ENCODE measurements at regions not wholly inside any gene's neighbourhood (a gene's known extent, or its start where the extent isn't known, plus 50 kb on each side); places are given as distances from the start of the nearest gene placed in this dataset.

GRCh38 chr1:30513396-30514136 is 209.8 kb downstream of the MATN1 start:
- TF ChIP-seq, protein P1, sequence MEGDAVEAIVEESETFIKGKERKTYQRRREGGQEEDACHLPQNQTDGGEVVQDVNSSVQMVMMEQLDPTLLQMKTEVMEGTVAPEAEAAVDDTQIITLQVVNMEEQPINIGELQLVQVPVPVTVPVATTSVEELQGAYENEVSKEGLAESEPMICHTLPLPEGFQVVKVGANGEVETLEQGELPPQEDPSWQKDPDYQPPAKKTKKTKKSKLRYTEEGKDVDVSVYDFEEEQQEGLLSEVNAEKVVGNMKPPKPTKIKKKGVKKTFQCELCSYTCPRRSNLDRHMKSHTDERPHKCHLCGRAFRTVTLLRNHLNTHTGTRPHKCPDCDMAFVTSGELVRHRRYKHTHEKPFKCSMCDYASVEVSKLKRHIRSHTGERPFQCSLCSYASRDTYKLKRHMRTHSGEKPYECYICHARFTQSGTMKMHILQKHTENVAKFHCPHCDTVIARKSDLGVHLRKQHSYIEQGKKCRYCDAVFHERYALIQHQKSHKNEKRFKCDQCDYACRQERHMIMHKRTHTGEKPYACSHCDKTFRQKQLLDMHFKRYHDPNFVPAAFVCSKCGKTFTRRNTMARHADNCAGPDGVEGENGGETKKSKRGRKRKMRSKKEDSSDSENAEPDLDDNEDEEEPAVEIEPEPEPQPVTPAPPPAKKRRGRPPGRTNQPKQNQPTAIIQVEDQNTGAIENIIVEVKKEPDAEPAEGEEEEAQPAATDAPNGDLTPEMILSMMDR (IDR thresholded peaks at IDR 0.05; ENCODE audit: insufficient read depth in 1 of 2, low read depth in 1 of 2, low read length in 1 of 2, severe bottlenecking in 1 of 2, unreplicated experiment in 1 of 2): no peak
- ChIA-PET POLR2A (no interaction called here), CTCF (no interaction called here)
- intact Hi-C loops (cut with micrococcal nuclease; ENCODE audit: unreplicated experiment): no loop called here
- H3K27ac Mint-ChIP-seq (ENCODE audit: unreplicated experiment): no peak overlapping the region
- DNase-seq: no peak
- BruUV-seq (replicated peaks): no TSS peak
- H3K36me3 Mint-ChIP-seq (ENCODE audit: insufficient read depth, unreplicated experiment): no peaks in the 10 kb centered on the region
- Histone ChIP-seq H3K4me3 (ENCODE audit: low read depth, low read length) (no peak overlapping the region), H3K9me3 (no peaks in the 10 kb centered on the region), H3K4me1 (no peaks in the 10 kb centered on the region), H3K27me3 (replicated peaks; ENCODE audit: control insufficient read depth, insufficient read depth, low read length) (no peaks in the 10 kb centered on the region), H3K36me3 (ENCODE audit: control insufficient read depth, insufficient read depth, low read length) (no peaks in the 10 kb centered on the region)
- H3K4me1 Mint-ChIP-seq (ENCODE audit: low read depth, unreplicated experiment): no peaks in the 10 kb centered on the region
- H3K4me3 Mint-ChIP-seq (ENCODE audit: unreplicated experiment): no peak overlapping the region
- no peaks in the 10 kb centered on the region for H3K9me3 Mint-ChIP-seq (ENCODE audit: unreplicated experiment)
- peaks cover 8% of the 10 kb centered on the region for H3K27me3 Mint-ChIP-seq (ENCODE audit: insufficient read depth, unreplicated experiment)

DNA sequence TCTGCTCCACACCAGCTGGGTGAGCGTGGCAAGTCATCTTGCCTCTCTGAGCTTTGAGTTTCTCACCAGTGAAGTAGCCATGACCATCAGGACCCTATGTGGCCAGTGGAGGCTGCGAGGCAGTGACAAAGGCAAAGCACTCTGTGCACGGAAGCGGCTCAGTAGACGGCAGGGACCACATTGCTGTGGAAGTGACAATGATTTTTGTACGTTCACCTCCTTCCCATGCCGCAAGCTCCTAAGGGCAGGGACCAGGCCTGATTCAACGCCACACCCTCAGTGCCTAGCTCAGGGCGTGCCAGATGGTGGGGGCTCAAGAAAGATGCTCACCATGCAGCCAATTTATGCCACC is 210.5 kb downstream of the MATN1 start:
- CTCF ChIA-PET: no interaction called here

DNA sequence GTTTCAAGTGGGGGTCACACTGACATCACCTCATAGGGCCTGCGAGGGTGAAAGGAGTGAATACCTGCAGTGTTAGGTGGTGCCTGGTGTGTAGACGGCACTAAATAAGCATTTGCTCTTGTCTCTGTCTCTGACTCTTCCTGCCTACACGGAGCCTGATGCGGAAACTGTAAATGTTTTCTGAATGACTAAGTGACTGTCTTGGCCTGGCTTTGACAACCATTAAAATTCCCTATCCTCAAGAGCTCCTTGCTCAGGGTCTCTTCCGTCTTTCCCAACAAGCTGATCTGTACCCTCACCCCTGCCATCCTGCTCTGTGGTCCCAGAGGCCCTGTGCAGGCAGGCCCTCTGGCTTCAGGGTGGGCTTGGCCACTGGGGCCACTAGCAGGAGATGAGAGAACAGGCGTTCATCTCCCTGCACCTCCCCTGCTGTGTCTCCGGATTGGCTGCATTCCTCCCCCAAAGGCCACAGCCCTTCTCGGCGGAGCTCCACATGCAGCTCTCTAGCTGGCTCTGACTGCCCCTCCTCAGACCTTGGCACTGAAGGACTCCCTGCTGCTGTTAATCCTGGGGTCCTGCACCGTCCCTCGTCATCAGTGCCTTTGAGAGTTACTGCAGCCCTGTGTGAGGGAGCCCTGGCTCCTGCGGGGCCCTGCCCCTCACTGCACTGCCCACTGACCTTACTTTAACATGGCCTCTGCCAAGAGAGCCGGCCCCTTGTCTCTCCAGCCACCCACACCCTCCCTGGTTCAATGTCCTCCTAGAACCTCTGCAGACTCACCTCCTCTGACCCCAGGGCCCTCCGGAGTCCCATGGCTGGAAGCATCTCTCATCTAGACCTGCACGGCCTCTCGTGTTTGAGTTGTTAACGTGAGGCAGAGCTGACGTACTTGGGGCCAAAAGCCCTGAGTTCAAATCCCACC is 211.1 kb downstream of the MATN1 start:
- Mint-ChIP-seq H3K27me3 (ENCODE audit: insufficient read depth, unreplicated experiment) (peaks cover 8% of the 10 kb centered on the region), H3K9me3 (ENCODE audit: unreplicated experiment) (no peaks in the 10 kb centered on the region), H3K4me1 (ENCODE audit: low read depth, unreplicated experiment) (no peaks in the 10 kb centered on the region), H3K36me3 (ENCODE audit: insufficient read depth, unreplicated experiment) (no peaks in the 10 kb centered on the region), H3K4me3 (ENCODE audit: unreplicated experiment) (no peak overlapping the region), H3K27ac (ENCODE audit: unreplicated experiment) (no peak overlapping the region)
- intact Hi-C loops (cut with micrococcal nuclease; ENCODE audit: unreplicated experiment): no loop called here
- BruUV-seq (replicated peaks): no TSS peak
- H3K4me3 ChIP-seq (ENCODE audit: low read depth, low read length): no peak overlapping the region
- H3K36me3 ChIP-seq (ENCODE audit: control insufficient read depth, insufficient read depth, low read length): no peaks in the 10 kb centered on the region
- no peak for DNase-seq
- no peaks in the 10 kb centered on the region for H3K27me3 ChIP-seq (replicated peaks; ENCODE audit: control insufficient read depth, insufficient read depth, low read length)
- TF ChIP-seq, protein P1 (IDR thresholded peaks at IDR 0.05; ENCODE audit: insufficient read depth in 1 of 2, low read depth in 1 of 2, low read length in 1 of 2, severe bottlenecking in 1 of 2, unreplicated experiment in 1 of 2): no peak
- no peaks in the 10 kb centered on the region for H3K4me1 ChIP-seq
- CTCF ChIA-PET: no interaction called here
- POLR2A ChIA-PET: no interaction called here
- no peaks in the 10 kb centered on the region for H3K9me3 ChIP-seq

More for the DNA sequence above, 210.5 kb downstream of the MATN1 start:
- H3K4me3 ChIP-seq (ENCODE audit: low read depth, low read length): no peak overlapping the region
- H3K27ac Mint-ChIP-seq (ENCODE audit: unreplicated experiment): no peak overlapping the region
- POLR2A ChIA-PET: no interaction called here
- H3K36me3 ChIP-seq (ENCODE audit: control insufficient read depth, insufficient read depth, low read length): no peaks in the 10 kb centered on the region
- BruUV-seq (replicated peaks): no TSS peak
- H3K27me3 Mint-ChIP-seq (ENCODE audit: insufficient read depth, unreplicated experiment): peaks cover 8% of the 10 kb centered on the region
- H3K36me3 Mint-ChIP-seq (ENCODE audit: insufficient read depth, unreplicated experiment): no peaks in the 10 kb centered on the region
- intact Hi-C loops (cut with micrococcal nuclease; ENCODE audit: unreplicated experiment): no loop called here
- no peaks in the 10 kb centered on the region for H3K27me3 ChIP-seq (replicated peaks; ENCODE audit: control insufficient read depth, insufficient read depth, low read length)
- DNase-seq: no peak
- no peak overlapping the region for H3K4me3 Mint-ChIP-seq (ENCODE audit: unreplicated experiment)
- H3K4me1 ChIP-seq: no peaks in the 10 kb centered on the region
- no peaks in the 10 kb centered on the region for H3K9me3 ChIP-seq
- no peaks in the 10 kb centered on the region for H3K9me3 Mint-ChIP-seq (ENCODE audit: unreplicated experiment)
- H3K4me1 Mint-ChIP-seq (ENCODE audit: low read depth, unreplicated experiment): no peaks in the 10 kb centered on the region
- TF ChIP-seq, protein P1 (IDR thresholded peaks at IDR 0.05; ENCODE audit: insufficient read depth in 1 of 2, low read depth in 1 of 2, low read length in 1 of 2, severe bottlenecking in 1 of 2, unreplicated experiment in 1 of 2): no peak
